NCI-H524 treated with DMSO at 0.1 percent for 48 hours (cell line): ENCODE measurements at regions not wholly inside any gene's neighbourhood (a gene's known extent, or its start where the extent isn't known, plus 50 kb on each side); places are given as distances from the start of the nearest gene placed in this dataset.

Experiments
- DNase-seq: peaks from one replicate; lab custom pipeline; 2025; lab: John Stamatoyannopoulos, UW

GRCh38 chr11:15485432-15485831 lies 370.7 kb downstream of the INSC start:
- DNase-seq: no peak

GRCh38 chr11:15489281-15489680 lies 374.6 kb downstream of the INSC start:
- DNase-seq: no peak

- DNase-seq: no peak
Measured at GRCh38 chr11:15490535-15490934, 375.8 kb downstream of the INSC start.

- no peak for DNase-seq
Measured at GRCh38 chr11:15493066-15493465, 378.3 kb downstream of the INSC start.

GRCh38 chr11:15493921-15494620 lies 379.3 kb downstream of the INSC start:
- no peak for DNase-seq

- DNase-seq: no peak
Measured at GRCh38 chr11:15494740-15495139, 380.0 kb downstream of the INSC start.

GRCh38 chr11:15495462-15495861 lies 380.7 kb downstream of the INSC start:
- no peak for DNase-seq

GRCh38 chr11:15497366-15497765 lies 382.6 kb downstream of the INSC start:
- no peak for DNase-seq

GRCh38 chr11:15499674-15500073 lies 385.0 kb downstream of the INSC start:
- peak; percentile 86 for DNase-seq

GRCh38 chr11:15500643-15501042 lies 385.9 kb downstream of the INSC start:
- no peak for DNase-seq

GRCh38 chr11:15501566-15501965 lies 386.8 kb downstream of the INSC start:
- no peak for DNase-seq

- DNase-seq: no peak
Measured at GRCh38 chr11:15505155-15505554, 390.4 kb downstream of the INSC start.

- DNase-seq: peak; percentile 30
Measured at GRCh38 chr11:15507592-15507991, 392.9 kb downstream of the INSC start.

- DNase-seq: no peak
Measured at GRCh38 chr11:15509082-15509481, 394.4 kb downstream of the INSC start.

GRCh38 chr11:15519124-15519791 lies 404.5 kb downstream of the INSC start:
- DNase-seq: no peak

- DNase-seq: no peak
Measured at GRCh38 chr11:15519911-15520310, 405.2 kb downstream of the INSC start.

GRCh38 chr11:15523543-15523942 lies 408.8 kb downstream of the INSC start:
- DNase-seq: no peak

- DNase-seq: no peak
Measured at GRCh38 chr11:15525582-15525981, 410.9 kb downstream of the INSC start.

GRCh38 chr11:15526032-15526431 lies 411.3 kb downstream of the INSC start:
- DNase-seq: no peak

GRCh38 chr11:15526859-15527450 lies 412.2 kb downstream of the INSC start:
- no peak for DNase-seq

- no peak for DNase-seq
Measured at GRCh38 chr11:15532432-15532831, 417.7 kb downstream of the INSC start.

GRCh38 chr11:15534266-15534665 lies 419.5 kb downstream of the INSC start:
- DNase-seq: no peak

GRCh38 chr11:15535414-15535813 lies 420.7 kb downstream of the INSC start:
- no peak for DNase-seq
